ENCODE measurements at regions not wholly inside any gene's neighbourhood (a gene's known extent, or its start where the extent isn't known, plus 50 kb on each side); places are given as distances from the start of the nearest gene placed in this dataset.
A peak's percentile ranks its signal among the peaks of the same experiment; 100 is the strongest.

DNA sequence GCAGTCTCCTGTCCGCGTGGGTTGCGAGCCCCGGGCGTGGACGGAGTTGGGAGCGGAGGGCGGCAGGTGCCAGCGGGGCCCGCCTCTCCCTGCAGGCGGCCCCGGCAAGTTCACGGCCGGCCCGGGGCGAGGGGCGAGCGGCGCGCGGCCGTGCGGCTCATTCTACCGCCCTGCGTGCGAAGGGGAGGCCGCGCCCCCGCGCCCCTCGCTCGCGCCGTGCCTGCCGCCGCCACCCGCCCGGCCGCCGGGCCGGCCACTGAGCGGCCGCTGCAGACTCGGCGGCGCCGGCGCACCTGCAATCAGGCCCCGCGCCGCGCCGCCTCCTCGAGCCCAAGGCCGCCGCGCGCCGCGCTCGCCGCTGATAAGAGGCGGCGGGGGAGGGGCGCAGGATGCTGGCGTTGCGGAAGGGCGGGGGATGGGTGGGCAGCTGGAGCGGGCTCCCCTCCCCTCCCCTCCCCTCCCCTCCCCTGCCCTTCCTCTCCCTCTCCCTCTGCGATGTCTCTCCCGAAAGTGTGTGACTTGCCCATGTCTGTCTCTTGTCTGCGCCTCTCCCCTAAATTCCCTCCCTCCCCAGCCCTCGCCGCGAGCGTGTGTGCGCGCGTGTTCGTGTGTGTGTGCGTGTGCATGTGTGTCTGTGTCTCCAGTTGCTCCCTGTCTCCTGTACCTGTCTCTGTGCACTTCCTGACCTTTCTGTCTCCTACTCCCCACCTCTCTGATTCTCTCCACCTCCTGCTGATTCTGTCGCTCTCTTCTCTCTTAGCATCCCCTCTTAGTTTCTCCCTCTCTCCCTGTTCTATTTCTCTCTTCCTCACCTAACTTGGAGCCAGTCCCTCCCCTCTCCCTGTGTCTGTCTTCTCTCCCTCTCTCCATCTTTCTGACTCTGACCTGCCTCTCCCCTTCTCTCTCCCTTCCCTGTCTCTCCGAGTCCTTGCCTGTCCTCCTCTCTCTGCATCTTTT, 768.1 kb upstream of the TBX3 start:
- no peak for TF ChIP-seq EP300 (IDR thresholded peaks at IDR 0.05; ENCODE audit: borderline replicate concordance in 1 of 2, low read depth in 2 of 2, low read length in 2 of 2)
- TF ChIP-seq POLR2AphosphoS5 (IDR thresholded peaks at IDR 0.05; ENCODE audit: low read depth, low read length): no peak
- TF ChIP-seq, protein P1, sequence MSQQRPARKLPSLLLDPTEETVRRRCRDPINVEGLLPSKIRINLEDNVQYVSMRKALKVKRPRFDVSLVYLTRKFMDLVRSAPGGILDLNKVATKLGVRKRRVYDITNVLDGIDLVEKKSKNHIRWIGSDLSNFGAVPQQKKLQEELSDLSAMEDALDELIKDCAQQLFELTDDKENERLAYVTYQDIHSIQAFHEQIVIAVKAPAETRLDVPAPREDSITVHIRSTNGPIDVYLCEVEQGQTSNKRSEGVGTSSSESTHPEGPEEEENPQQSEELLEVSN (IDR thresholded peaks at IDR 0.05): 0 out of 2 replicates have a peak, but pooled peaks have one; percentile 33
- no peak; the same call in 1 of the 2 replicates for TF ChIP-seq RBBP5 (IDR thresholded peaks at IDR 0.05; ENCODE audit: borderline replicate concordance, low read depth, low read length)
- TF ChIP-seq TEAD4 (IDR thresholded peaks at IDR 0.05; ENCODE audit: low read depth, low read length): no peak
- no peak for TF ChIP-seq RXRA (IDR thresholded peaks at IDR 0.05; ENCODE audit: insufficient read depth, low read depth, low read length)
- TF ChIP-seq, protein P2, sequence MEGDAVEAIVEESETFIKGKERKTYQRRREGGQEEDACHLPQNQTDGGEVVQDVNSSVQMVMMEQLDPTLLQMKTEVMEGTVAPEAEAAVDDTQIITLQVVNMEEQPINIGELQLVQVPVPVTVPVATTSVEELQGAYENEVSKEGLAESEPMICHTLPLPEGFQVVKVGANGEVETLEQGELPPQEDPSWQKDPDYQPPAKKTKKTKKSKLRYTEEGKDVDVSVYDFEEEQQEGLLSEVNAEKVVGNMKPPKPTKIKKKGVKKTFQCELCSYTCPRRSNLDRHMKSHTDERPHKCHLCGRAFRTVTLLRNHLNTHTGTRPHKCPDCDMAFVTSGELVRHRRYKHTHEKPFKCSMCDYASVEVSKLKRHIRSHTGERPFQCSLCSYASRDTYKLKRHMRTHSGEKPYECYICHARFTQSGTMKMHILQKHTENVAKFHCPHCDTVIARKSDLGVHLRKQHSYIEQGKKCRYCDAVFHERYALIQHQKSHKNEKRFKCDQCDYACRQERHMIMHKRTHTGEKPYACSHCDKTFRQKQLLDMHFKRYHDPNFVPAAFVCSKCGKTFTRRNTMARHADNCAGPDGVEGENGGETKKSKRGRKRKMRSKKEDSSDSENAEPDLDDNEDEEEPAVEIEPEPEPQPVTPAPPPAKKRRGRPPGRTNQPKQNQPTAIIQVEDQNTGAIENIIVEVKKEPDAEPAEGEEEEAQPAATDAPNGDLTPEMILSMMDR (IDR thresholded peaks at IDR 0.05; ENCODE audit: control extremely low read depth in 1 of 3, insufficient read depth in 1 of 3, low read depth in 1 of 3, low read length in 3 of 3): no peak
- TF ChIP-seq JUND (IDR thresholded peaks at IDR 0.05; ENCODE audit: low read length): no peak
- no peak for TF ChIP-seq RFX5 (IDR thresholded peaks at IDR 0.05; ENCODE audit: borderline replicate concordance, low read depth, low read length)
- TF ChIP-seq NANOG (IDR thresholded peaks at IDR 0.05; ENCODE audit: insufficient read depth, low read depth, low read length, poor library complexity, severe bottlenecking): no peak

All from H1 (cell line).